ENCODE measurements at regions not wholly inside any gene's neighbourhood (a gene's known extent, or its start where the extent isn't known, plus 50 kb on each side); places are given as distances from the start of the nearest gene placed in this dataset.

GRCh38 chr3:187840856-187841255 is 95.6 kb upstream of the BCL6 start:
- DNase-seq (ENCODE audit: extremely low spot score): no peak
- ChIA-PET CTCF (no interaction called here), POLR2A (no interaction called here)
- TF ChIP-seq BHLHE40 (IDR thresholded peaks at IDR 0.05; ENCODE audit: borderline replicate concordance) (no peak), CTBP1 (IDR thresholded peaks at IDR 0.05; ENCODE audit: borderline replicate concordance) (no peak)

DNA sequence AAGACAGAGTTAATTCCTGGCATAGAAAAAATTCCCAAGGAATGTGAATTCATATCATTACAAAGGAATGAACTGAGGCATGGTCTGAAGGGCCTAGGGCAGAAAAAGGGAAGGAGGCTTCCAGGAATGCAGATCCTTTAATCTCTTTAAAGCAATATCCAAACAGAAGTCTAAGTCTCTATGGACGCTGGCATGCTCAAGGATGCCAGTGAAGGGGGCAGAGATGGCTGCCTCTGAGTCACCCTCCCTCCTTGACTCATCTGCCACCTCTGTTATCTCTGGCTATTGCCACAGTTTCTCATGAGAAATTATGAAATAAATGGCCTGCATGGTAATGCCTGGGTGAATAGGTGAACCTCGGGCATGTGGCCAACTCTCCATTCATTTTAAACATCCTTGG is 96.3 kb upstream of the BCL6 start:
- TF ChIP-seq PKNOX1 (IDR thresholded peaks at IDR 0.05) (no peak), SUZ12 (IDR thresholded peaks at IDR 0.05) (no peak), TARDBP (IDR thresholded peaks at IDR 0.05) (no peak)
- CTCF ChIA-PET: no interaction called here
- DNase-seq (ENCODE audit: extremely low spot score): no peak
- POLR2A ChIA-PET: no interaction called here

GRCh38 chr3:187843654-187844053 is 98.4 kb upstream of the BCL6 start:
- no peak for DNase-seq (ENCODE audit: extremely low spot score)
- TF ChIP-seq SUZ12 (IDR thresholded peaks at IDR 0.05): no peak
- no peak for TF ChIP-seq PKNOX1 (IDR thresholded peaks at IDR 0.05)
- no peak for TF ChIP-seq FOXM1 (IDR thresholded peaks at IDR 0.05; ENCODE audit: borderline replicate concordance)
- no peak for TF ChIP-seq HDGF (IDR thresholded peaks at IDR 0.05; ENCODE audit: borderline replicate concordance)
- TF ChIP-seq ZNF384 (IDR thresholded peaks at IDR 0.05): no peak
- TF ChIP-seq NFRKB (IDR thresholded peaks at IDR 0.05): no peak
- TF ChIP-seq LEF1 (IDR thresholded peaks at IDR 0.05; ENCODE audit: borderline replicate concordance): no peak
- ChIA-PET POLR2A (no interaction called here), CTCF (no interaction called here)

- ChIA-PET CTCF (no interaction called here), POLR2A (no interaction called here)
- TF ChIP-seq ARNT (IDR thresholded peaks at IDR 0.05) (no peak), LEF1 (IDR thresholded peaks at IDR 0.05; ENCODE audit: borderline replicate concordance) (no peak), FOXA1 (IDR thresholded peaks at IDR 0.05) (no peak), CTBP1 (IDR thresholded peaks at IDR 0.05; ENCODE audit: borderline replicate concordance) (no peak), SUZ12 (IDR thresholded peaks at IDR 0.05) (no peak), ELF4 (IDR thresholded peaks at IDR 0.05) (no peak), NFRKB (IDR thresholded peaks at IDR 0.05) (no peak)
- DNase-seq (ENCODE audit: extremely low spot score): no peak
Measured at GRCh38 chr3:187844708-187845107, 99.4 kb upstream of the BCL6 start.

GRCh38 chr3:187845826-187846225 is 100.6 kb upstream of the BCL6 start:
- DNase-seq (ENCODE audit: extremely low spot score): no peak
- ChIA-PET CTCF (no interaction called here), POLR2A (no interaction called here)
- TF ChIP-seq CTBP1 (IDR thresholded peaks at IDR 0.05; ENCODE audit: borderline replicate concordance) (no peak), BHLHE40 (IDR thresholded peaks at IDR 0.05; ENCODE audit: borderline replicate concordance) (no peak)

GRCh38 chr3:187848401-187848800 is 103.1 kb upstream of the BCL6 start:
- CTCF ChIA-PET: no interaction called here
- TF ChIP-seq HDGF (IDR thresholded peaks at IDR 0.05; ENCODE audit: borderline replicate concordance): no peak
- no peak for DNase-seq (ENCODE audit: extremely low spot score)
- POLR2A ChIA-PET: no interaction called here

- TF ChIP-seq ELF4 (IDR thresholded peaks at IDR 0.05) (no peak), LEF1 (IDR thresholded peaks at IDR 0.05; ENCODE audit: borderline replicate concordance) (no peak), FOXK2 (IDR thresholded peaks at IDR 0.05) (no peak), ARNT (IDR thresholded peaks at IDR 0.05) (no peak), FOXA1 (IDR thresholded peaks at IDR 0.05) (no peak), NFRKB (IDR thresholded peaks at IDR 0.05) (no peak), CTBP1 (IDR thresholded peaks at IDR 0.05; ENCODE audit: borderline replicate concordance) (no peak)
- ChIA-PET CTCF (no interaction called here), POLR2A (no interaction called here)
- DNase-seq (ENCODE audit: extremely low spot score): no peak
Measured at GRCh38 chr3:187849016-187849654, 103.9 kb upstream of the BCL6 start.

GRCh38 chr3:187850258-187850921 is 105.1 kb upstream of the BCL6 start:
- TF ChIP-seq LEF1 (IDR thresholded peaks at IDR 0.05; ENCODE audit: borderline replicate concordance) (no peak), FOXA1 (IDR thresholded peaks at IDR 0.05) (no peak), HDGF (IDR thresholded peaks at IDR 0.05; ENCODE audit: borderline replicate concordance) (no peak), SUZ12 (IDR thresholded peaks at IDR 0.05) (no peak), L3MBTL2 (conservative IDR thresholded peaks at IDR 0.05) (no peak), SP1 (IDR thresholded peaks at IDR 0.05) (no peak), FOXM1 (IDR thresholded peaks at IDR 0.05; ENCODE audit: borderline replicate concordance) (no peak), ELF4 (IDR thresholded peaks at IDR 0.05) (no peak), FOXK2 (IDR thresholded peaks at IDR 0.05) (no peak), PKNOX1 (IDR thresholded peaks at IDR 0.05) (no peak), ZNF384 (IDR thresholded peaks at IDR 0.05) (no peak), BHLHE40 (IDR thresholded peaks at IDR 0.05; ENCODE audit: borderline replicate concordance) (no peak), NFRKB (IDR thresholded peaks at IDR 0.05) (no peak), CTBP1 (IDR thresholded peaks at IDR 0.05; ENCODE audit: borderline replicate concordance) (no peak)
- ChIA-PET POLR2A (no interaction called here), CTCF (no interaction called here)
- DNase-seq (ENCODE audit: extremely low spot score): no peak

Data from HEK293T (cell line).